Keratinocyte (primary cell): ENCODE measurements at regions not wholly inside any gene's neighbourhood (a gene's known extent, or its start where the extent isn't known, plus 50 kb on each side); places are given as distances from the start of the nearest gene placed in this dataset.

Experiments used
- DNase-seq: peaks from one replicate; pipeline ENCODE4 v3.0.0-alpha.2; 2011; ENCODE audit warnings: low read depth, missing footprints, low spot score
- FAIRE-seq: peaks from 2 replicates; lab custom pipeline; 2011; peaks lifted over from hg19 to GRCh38; lab: Jason Lieb, UNC
- H2AFZ ChIP-seq: 2 replicates; pipeline ENCODE4 v1.6.0; 2012; ENCODE audit warnings: low read length, control low read depth, inconsistent platforms; ENCODE audit not compliant: control insufficient read depth
- H3K27ac ChIP-seq: 2 replicates; pipeline ENCODE4 v1.5.1; 2011; ENCODE audit warnings: low read length; ENCODE audit not compliant: control insufficient read depth, insufficient read depth
- H3K27me3 ChIP-seq: 3 replicates; pipeline ENCODE4 v1.6.0; 2011; ENCODE audit warnings: low read length; ENCODE audit not compliant: control insufficient read depth, insufficient read depth; ENCODE audit errors: extremely low read depth
- H3K36me3 ChIP-seq, 2 experiments: 2 replicates in 1 of 2; 3 replicates in 1 of 2; pipeline ENCODE4 v1.5.1; 2011; ENCODE audit warnings: low read length in 2 of 2, mild to moderate bottlenecking in 1 of 2; ENCODE audit not compliant: control insufficient read depth in 2 of 2, insufficient read depth in 2 of 2; ENCODE audit errors: extremely low read depth in 1 of 2
- H3K4me1 ChIP-seq: 3 replicates; pipeline ENCODE4 v1.5.1; 2011; ENCODE audit warnings: low read length; ENCODE audit not compliant: control insufficient read depth, insufficient read depth; ENCODE audit errors: extremely low read depth
- H3K4me2 ChIP-seq: 3 replicates; pipeline ENCODE4 v1.6.0; 2011; ENCODE audit warnings: low read depth, low read length; ENCODE audit not compliant: control insufficient read depth, insufficient read depth; ENCODE audit errors: extremely low read depth
- H3K4me3 ChIP-seq, 3 experiments: fragments of 200-600 bp in 1 of 3; sonication (generic) in 1 of 3; 2 replicates in 2 of 3; 3 replicates in 1 of 3; pipeline ENCODE4 v1.5.1; 2011 to 2016; ENCODE audit warnings: low read length in 3 of 3, mild to moderate bottlenecking in 3 of 3, control low read depth in 2 of 3, inconsistent platforms in 1 of 3, low read depth in 1 of 3, mixed read lengths in 1 of 3, mixed run types in 1 of 3, moderate library complexity in 1 of 3; ENCODE audit not compliant: control insufficient read depth in 2 of 3, insufficient read depth in 2 of 3; ENCODE audit errors: extremely low read depth in 1 of 3
- H3K79me2 ChIP-seq: 2 replicates; pipeline ENCODE4 v1.6.0; 2012; ENCODE audit warnings: low read length; ENCODE audit not compliant: control insufficient read depth, insufficient read depth
- H3K9ac ChIP-seq: 3 replicates; pipeline ENCODE4 v1.6.0; 2011; ENCODE audit warnings: low read length; ENCODE audit not compliant: control insufficient read depth, insufficient read depth; ENCODE audit errors: extremely low read depth
- H3K9me1 ChIP-seq: 3 replicates; pipeline ENCODE4 v1.6.0; 2011; ENCODE audit warnings: low read length; ENCODE audit not compliant: control insufficient read depth, insufficient read depth; ENCODE audit errors: extremely low read depth
- H3K9me3 ChIP-seq: 2 replicates; pipeline ENCODE4 v1.5.1; 2012; ENCODE audit warnings: low read depth, low read length; ENCODE audit not compliant: control insufficient read depth
- H4K20me1 ChIP-seq: 3 replicates; pipeline ENCODE4 v1.6.0; 2011; ENCODE audit warnings: low read length; ENCODE audit not compliant: control insufficient read depth, insufficient read depth; ENCODE audit errors: extremely low read depth
- CTCF ChIP-seq, 3 experiments: IDR thresholded peaks in 1 of 3; conservative IDR thresholded peaks in 1 of 3; optimal IDR thresholded peaks in 1 of 3; 2 replicates in 2 of 3; 3 replicates in 1 of 3; pipeline versions ENCODE3 to v1.5.1; 2011; ENCODE audit warnings: low read length in 3 of 3, mild to moderate bottlenecking in 3 of 3, moderate library complexity in 2 of 3, control low read depth in 1 of 3, inconsistent platforms in 1 of 3; ENCODE audit not compliant: insufficient read depth in 2 of 3; ENCODE audit errors: extremely low read depth in 1 of 3
- EZH2 ChIP-seq: IDR thresholded peaks from one replicate; pipeline ENCODE4 v1.6.1; 2012; ENCODE audit warnings: inconsistent platforms, mild to moderate bottlenecking, low read length, moderate library complexity
- dilution Hi-C: fragments of 300-500 bp; cut with MboI; formaldehyde crosslinking; loops from one replicate; pipeline ENCODE4 v1.7.0; 2020; ENCODE audit warnings: low sequenced_read_pairs; ENCODE audit not compliant: extremely low pct_ligation_motif_present

GRCh38 chr1:67931198-67931597, 97.9 kb upstream of the GNG12 start:
- Histone ChIP-seq H3K27ac (no peak overlapping the region), H3K9ac (no peak overlapping the region), H3K9me3 (no peaks in the 10 kb centered on the region), H4K20me1 (no peaks in the 10 kb centered on the region), H3K4me1 (no peaks in the 10 kb centered on the region), H3K4me3 (no peak overlapping the region), H3K27me3 (no peaks in the 10 kb centered on the region), H2AFZ (no peak overlapping the region), H3K9me1 (no peaks in the 10 kb centered on the region), H3K4me2 (no peak overlapping the region), H3K79me2 (no peaks in the 10 kb centered on the region), H3K36me3 (no peaks in the 10 kb centered on the region)
- DNase-seq: no peak
- no peak for TF ChIP-seq CTCF (optimal IDR thresholded peaks at IDR 0.05 in 1 of 3, IDR thresholded peaks at IDR 0.05 in 1 of 3, conservative IDR thresholded peaks at IDR 0.05 in 1 of 3; ENCODE audit: extremely low read depth in 1 of 3, insufficient read depth in 2 of 3, low read length in 3 of 3)
- no peak for TF ChIP-seq EZH2
- FAIRE-seq: no peak
- dilution Hi-C loops: no loop called here

- Histone ChIP-seq H3K4me1 (peaks cover 12% of the 10 kb centered on the region), H3K27ac (no peak overlapping the region), H3K27me3 (no peaks in the 10 kb centered on the region), H3K9me3 (no peaks in the 10 kb centered on the region), H3K79me2 (no peaks in the 10 kb centered on the region), H3K9ac (no peak overlapping the region), H4K20me1 (no peaks in the 10 kb centered on the region), H3K4me3 (no peak overlapping the region), H3K9me1 (no peaks in the 10 kb centered on the region), H2AFZ (no peak overlapping the region), H3K36me3 (no peaks in the 10 kb centered on the region), H3K4me2 (no peak overlapping the region)
- dilution Hi-C loops: no loop called here
- DNase-seq: no peak
- FAIRE-seq: no peak
- TF ChIP-seq EZH2: no peak
- TF ChIP-seq CTCF (optimal IDR thresholded peaks at IDR 0.05 in 1 of 3, IDR thresholded peaks at IDR 0.05 in 1 of 3, conservative IDR thresholded peaks at IDR 0.05 in 1 of 3; ENCODE audit: extremely low read depth in 1 of 3, insufficient read depth in 2 of 3, low read length in 3 of 3): no peak
These were observed 89.8 kb upstream of the GNG12 start for GRCh38 chr1:67923074-67923473.
